Stimulated activated CD8-positive, alpha-beta memory T cell treated with anti-CD3 and anti-CD28 coated beads, Interleukin-4, amount 100 ng/mL, for 4 hours (primary cell): ENCODE measurements at regions not wholly inside any gene's neighbourhood (a gene's known extent, or its start where the extent isn't known, plus 50 kb on each side); places are given as distances from the start of the nearest gene placed in this dataset.

Experiments
- DNase-seq, 2 donors: peaks; one replicate each; pipeline ENCODE4 v3.0.0-alpha.2; 2020; ENCODE audit warnings: low read depth in 2 of 2, low spot score in 1 of 2

DNA sequence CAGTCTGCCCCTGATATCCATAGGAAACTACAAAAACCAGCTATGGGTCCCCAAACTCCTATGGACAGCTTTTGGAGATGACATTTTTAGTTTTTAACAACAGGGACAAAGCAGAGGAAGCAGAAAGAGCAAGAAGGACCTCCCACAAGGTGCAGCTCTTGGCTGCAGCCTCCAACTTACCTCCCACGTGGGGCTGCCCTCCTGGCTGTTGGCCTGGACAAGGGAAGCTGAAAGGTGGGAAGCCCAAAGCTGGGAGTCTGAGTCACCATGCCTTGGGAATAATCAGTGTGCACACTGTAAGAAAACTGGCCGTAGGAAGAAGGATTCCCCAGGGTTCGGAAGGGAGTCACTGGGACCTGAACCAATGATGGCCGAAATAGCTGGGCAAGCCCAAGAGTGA lies 51.8 kb upstream of the PAX1 start:
- DNase-seq, result no peak

DNA sequence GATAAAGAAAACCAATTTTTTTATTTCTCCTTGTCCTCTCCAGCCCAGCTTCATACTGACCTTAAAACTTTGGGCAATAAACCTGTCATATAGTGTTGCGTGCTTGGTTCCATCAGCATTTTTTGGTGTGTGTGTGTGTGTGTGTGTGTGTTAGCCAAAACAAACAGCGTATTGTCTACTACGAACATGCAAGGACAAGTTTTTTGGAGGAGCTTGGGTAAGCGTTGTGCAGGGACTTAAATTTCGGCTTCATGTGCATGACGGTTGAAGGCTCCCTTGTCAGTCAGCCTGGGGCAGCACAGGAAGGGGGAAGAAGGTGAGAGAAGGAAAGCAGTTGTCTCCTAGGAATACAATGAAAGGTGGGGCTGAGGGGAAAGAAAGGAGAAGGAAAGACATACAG lies 62.0 kb upstream of the PAX1 start:
- no peak for DNase-seq

DNA sequence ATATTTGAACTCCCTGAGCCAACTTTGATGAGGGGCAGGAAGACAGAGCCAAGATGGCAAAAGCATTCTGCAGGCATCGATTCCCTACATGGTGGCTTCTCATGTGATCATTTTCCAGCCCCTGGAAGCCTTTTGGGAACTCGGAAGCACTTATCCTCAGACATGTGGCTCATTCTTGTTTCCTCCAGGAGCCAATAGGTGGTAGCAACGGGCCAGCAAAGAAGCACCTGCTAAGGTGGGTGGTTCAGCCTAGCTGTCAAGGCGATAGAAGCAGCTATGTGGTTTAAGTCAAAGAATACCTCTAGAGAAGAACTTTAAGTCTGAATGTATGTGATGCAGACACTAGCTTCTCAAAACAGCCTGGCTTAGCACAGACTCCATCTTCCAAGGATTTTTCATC lies 64.9 kb upstream of the PAX1 start:
- DNase-seq, result no peak

DNA sequence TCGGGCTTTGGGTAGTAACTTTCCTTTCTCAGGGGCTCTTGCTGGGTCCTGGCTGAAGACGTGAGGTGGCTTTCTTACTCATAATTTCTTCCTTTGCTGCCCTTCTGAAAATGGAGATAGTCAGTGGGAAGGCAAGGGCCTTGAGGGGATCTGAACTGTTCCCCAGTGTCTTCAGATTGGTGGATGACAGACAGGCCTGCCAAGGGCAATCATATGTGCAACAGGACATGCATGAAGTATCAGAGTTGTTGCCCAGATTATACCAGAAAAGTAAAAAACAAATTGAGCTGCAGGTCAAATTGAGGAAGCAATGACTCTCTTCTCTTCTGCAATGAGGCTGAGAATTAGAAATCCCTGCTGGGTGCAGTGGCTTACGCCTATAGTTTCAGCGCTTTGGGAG lies 71.6 kb upstream of the PAX1 start:
- DNase-seq, result no peak

DNA sequence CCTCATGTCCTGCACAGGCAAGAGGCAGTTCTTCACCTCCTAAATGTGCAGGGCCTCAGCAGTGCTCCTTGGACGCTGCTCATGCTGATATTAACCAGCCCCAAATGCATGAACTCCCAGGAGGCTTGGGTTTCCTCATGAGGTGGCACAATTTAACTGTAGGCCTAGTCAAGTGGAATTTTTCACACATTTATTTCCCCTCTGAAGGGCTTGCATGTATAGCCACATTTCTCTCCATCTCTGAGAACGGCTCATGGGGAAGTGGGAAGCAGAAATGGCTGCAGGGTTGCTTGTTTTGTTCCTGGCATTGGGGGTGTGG lies 72.8 kb upstream of the PAX1 start:
- DNase-seq, result no peak

DNA sequence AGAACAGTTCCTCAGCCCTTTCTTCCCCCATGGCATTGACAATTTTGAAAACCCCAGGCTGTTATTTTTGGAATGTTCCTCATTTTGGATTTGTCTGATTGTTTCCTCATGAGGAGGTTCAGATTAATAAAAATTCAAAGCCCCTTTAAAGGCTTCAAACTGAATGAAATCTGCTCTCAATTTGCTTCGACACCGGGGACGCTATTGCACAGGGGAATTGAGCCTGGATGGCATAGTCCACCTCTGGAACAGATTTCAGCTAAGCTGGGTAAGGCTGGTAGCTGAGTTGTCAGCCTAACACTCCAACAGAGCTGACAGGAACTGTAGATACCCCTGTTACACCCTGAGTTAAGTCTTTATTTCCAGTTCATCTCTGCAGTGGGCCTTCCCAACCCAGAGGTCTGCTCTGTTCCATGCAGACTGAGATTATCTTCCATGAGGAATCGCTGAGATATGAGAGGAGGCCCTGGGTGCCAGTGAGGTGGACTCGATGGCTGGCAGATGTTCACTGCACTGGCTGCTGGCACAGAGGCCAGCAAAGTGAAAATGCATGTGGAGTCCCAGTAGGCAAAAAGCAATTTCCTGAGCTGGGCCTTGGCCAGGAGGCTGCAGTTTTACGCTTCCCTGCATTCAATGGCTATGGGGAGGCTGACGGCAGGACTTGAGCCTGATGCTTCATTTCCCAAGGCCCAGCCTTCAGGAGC lies 73.3 kb upstream of the PAX1 start:
- DNase-seq, result no peak

DNA sequence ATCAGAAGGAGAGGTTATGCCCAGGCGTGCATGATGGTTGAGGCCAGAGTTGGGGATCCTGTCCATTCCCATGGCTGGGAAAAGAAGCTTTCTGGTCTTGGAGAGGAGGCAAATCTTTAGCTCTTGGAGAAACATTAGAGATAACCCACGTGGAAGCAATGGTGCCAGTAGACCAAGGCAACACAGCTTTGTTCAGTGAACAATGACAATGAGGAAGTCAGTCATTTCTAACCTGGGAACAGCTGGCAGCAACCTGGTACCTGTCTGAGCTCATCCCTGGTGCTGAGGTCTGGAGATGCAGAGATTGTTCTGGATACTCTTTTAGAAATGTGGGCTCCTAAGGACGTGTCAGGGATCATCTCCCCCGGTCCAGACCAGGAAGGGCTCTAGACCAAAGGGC lies 76.7 kb upstream of the PAX1 start:
- DNase-seq, result no peak

DNA sequence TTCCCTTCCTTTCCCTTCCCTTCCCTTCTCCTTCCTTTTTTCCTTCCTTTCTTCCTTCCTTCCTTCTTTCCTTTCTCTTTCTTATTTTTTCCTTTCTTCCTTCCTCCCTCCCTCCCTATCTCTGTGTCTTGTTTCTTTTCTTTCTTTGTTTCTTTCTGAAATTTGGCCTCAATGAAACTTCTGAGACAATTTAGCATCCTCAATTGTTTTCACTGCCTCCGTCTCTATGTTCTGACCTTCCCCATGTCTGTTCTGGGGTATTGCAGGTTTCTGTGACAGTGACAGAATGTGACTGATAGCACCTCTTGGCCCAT lies 81.7 kb upstream of the PAX1 start:
- DNase-seq, result no peak

DNA sequence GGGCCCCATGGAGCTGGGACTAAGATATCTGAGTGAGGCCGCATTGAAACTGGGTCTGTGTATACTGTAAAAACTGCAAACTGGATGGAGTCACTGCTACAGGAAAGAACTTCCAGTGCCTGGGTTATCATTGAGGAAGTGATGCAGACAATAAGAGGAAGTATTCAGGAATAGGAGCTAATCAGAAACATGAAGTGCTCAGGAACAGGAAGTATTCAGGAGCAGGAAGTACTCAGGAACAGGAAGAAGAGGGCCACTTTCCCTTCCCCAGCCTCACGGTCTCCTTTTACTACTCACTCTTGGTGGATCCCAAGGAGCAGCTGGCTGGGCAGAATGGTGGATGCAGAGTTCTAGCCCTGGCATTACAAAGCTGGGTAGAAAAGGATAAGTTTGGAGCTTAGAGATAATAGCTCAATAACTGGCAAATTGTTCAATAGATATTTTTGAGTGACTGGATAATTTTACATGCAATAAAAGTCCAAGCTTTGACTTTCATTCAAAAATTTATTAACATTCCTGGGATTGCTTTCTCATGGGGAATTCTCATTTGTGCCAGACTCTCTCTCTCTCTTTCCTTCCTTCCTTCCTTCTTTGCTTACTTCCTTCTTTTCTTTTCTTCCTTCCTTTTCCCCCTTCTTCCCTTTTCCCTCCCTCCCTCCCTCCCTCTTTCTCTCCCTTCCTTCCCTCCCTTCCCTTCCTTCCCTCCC lies 82.2 kb upstream of the PAX1 start:
- DNase-seq, result no peak

DNA sequence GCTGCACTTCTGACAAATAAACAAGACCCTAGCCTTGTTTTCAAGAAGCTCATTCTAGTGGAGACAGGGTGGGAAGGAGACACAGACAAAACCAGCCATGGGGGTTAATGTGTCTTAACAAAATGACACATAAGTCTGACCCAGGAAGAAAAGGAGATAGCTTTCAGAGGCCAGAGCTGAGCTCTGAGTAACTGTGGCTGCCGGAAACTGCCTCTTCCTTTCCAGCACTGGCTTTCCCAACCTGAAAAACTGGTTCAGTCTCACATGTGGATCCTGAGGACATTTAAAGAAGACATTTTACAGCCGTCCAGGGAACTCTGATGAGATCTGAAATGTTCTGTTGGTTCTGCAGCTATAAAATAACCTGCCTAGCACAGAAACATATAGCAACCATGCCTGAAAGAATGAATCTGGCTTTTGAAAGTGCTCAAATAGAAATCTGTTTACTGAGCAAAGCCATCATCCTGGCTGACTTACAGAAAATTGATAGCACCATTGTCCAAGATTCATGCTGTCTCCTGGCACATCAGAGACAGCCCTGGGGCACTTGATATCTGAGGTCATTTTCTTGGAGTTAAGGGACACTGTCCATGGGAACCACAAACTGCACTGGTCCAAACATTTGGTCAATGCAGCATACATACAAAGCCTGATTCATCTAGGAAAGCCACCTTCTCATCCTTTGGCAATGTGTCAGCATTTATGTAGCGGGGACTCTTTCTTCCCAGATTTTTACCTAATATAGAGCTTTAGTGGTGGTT lies 83.2 kb upstream of the PAX1 start:
- no peak for DNase-seq

DNA sequence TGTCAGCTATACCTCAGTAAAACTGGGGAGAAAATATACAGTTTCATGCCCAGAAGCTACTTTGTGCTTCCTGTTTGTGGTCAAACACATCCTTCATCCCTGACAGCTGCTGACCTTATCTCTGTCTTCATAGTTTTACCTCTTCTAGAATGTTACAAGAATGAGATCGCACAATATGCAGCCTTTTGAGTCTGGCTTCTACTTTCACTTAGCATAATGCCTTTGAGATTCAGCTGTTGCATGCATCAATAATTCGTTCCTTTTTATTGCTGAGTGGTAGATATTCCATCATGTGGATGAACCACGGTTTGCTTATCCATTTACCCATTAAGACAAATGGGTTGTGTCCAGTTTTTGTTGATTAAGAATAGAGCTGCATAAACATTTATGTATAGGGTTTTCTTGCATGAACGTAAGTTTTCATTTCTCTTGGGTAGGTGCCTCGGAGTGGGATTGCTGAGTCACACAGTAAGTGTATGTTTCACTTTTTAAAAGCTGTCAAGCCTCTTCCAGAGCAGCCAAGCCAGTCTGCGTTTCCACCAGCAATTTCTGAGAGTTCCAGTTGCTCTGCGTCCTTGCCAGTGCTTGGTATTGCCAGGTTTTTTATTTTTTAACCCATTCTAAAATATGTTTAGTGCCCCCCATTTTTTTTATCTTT lies 86.6 kb upstream of the PAX1 start:
- no peak for DNase-seq

DNA sequence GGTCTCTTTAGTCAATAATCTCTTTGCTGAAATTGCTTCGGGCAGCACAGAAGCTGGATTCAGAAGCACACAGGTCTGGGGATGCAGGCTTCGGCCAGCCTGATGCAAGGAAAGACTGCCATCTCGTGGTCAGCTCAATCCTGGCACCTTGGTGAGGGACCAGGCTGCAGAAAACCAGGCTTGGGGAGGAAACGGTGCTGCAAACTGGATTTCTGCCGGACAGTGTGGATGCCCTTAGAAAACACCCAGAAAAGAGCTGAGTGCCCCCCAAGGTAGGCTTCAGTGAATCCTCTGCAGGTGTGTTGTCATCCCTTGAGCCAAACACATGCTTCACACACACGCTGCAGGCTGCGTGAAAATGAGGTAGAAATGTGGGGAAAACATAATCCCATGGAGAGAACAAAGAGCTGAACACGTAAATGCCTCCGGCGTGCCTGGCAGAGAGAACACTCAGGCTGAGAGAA lies 89.8 kb upstream of the PAX1 start:
- DNase-seq, result peak in 1 of 2 donors; percentile 1

DNA sequence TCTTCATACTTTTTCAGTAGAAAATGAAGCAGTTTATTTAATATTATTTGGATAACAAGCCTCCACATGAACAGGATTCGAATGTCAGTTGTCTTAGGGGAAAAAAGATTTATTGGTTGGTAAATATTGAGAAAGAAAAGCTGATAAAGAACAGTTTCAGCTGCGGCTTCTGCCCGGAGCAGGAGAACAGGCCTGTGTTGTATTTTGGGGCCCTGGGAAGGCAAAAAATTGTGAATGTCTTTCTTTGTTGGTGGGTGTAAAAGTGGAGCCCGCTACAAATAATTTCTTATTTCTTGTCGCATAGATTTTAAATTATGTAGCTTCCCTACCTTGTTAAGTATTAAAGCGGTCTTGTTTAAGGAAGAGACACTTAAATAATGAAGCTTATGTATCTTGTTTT lies 90.5 kb upstream of the PAX1 start:
- no peak for DNase-seq

DNA sequence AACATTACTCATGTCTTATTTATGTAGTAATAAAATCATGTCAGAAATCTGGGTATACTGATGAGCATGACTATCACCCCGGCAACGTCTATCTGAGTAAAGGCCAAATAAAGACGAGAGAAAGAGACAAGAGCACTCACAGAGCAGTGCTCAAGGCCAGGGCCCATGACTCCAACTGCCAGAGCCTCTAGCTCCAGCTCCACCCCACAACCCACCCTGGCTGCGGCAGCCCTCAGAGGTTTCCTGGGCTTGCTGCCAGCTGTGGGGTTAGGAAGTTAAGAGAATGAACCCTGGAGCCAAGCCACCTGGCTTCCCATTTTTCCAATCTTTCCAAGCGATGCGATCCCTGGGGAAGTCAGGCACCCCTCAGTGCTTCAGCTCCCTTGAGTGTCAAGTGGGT lies 92.0 kb upstream of the PAX1 start:
- no peak for DNase-seq

DNA sequence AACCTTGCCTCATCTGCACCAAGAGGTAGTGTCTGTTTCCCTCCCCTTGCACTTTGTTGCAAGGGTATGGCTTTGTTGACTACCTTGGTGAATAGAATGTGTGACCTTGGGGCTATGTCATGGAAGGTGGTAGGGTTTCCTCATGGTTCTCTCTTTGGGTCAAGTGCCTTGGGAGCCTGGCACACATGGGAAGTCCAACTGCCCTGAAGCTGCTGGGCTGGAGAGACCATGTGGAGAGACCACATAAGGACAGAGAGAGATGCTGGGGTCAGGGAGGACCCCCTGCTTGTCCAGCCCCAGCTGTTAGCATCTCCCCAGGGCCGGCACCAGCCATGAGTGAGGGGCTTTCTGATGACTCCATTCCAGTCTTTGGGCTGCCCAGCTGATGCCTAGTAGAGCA lies 95.5 kb upstream of the PAX1 start:
- no peak for DNase-seq

DNA sequence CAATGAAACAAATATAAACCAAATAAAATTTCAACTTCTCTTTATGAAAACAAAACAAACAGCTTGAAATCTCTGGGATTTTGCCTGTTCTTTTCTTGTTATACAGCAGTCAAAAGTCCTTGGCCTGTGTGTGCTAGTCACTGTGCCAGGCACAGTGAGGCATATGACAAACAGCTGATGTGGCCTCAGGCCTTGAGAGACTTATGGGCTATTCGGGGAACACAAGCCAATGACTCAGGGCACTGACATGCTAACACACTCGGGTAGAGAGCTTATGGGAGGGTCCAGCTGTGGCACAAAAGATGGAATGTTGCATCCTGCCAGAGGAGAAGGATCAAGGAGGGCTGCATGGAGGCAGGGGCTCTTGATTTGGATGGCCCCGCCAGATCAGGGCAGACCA lies 95.4 kb upstream of the NKX2-2 start:
- no peak for DNase-seq

DNA sequence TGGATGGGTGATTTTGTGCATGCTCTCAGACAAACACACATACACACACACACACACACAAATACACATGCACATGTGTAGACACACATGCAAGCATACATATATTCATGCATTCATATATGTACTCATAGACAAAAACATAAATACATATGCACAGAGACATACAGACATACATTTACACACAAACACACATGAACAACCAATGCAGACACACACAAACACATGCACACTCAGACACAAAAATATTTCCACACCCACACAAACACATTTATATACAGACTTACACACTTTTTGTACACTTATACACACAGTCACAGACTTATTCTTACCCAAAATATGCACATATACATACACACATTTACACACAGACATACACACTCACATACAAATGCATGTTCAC lies 94.9 kb upstream of the NKX2-2 start:
- DNase-seq, result no peak

DNA sequence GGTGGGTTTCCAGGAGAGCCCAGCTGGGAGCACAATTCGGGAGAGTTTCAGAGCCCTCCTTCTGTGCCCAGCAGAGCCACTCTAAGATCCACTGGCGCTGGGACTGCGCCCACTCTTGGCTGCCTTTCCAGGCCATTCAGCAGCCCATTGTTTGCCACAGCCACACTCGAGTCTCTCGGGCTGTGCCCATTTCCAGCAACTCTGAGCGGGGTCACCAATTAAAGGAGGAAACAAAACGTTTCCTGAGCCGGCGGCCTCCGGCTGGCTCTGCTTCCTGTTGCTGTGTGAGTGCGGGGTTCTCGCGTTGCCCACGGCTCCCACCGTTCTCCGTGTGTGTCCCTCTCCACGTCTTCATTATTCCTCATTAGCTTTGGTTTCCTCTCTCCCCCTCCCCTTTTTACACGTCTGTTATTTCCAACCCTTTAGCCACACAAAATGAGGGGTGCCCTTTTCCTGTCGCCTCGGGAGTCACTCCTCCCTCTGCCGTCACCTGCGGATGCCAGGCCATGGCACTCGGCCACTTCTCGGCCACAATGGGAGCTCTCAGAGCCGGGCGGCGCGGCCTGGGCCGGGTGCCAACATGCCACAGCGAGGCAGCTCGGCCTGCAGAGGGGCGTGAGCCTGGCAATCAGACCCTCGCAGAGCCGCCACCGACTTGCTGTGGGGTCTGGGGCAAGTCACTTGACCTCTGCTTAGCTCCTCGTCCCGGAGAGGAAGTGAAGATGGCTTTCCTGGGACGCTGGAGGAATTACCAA lies 94.3 kb upstream of the NKX2-2 start:
- no peak for DNase-seq

DNA sequence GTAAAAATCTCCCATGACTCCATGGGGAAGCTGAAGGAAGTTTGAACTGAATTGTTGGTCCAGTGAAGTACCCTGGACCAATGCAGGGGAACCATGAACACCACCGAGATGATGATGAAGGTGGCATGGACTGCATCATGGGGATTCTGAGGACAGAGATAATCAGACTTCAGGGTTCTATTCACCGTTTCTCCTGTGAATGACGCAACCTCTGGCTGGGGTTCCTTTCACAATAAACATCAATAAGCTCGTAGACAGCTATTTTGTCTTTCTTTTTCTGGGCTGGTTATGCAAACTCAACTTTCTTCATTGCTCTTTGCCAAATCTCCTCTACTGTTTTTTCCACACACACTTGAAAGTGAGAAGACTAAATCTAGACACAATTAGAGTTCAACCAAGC lies 87.9 kb upstream of the NKX2-2 start:
- no peak for DNase-seq

DNA sequence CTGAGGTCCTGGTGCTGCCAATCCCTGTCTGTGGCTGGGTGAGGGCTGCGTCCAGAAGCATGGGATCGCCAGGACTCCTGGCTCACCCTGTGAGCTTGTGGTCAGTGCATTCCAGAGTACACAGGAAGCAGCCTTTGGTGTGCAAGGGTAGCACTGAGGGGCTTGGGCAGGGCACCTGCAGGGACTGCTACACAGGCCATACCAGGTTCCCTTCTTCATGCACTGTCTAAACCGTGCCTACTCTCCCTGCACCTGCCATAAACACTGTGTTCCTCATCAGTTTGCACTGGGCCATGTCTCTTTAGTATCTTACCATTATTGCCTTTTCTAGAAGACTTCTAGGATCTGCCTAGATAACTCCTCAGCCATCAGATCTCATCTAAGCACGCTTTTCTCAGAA lies 72.8 kb upstream of the NKX2-2 start:
- DNase-seq, result no peak

DNA sequence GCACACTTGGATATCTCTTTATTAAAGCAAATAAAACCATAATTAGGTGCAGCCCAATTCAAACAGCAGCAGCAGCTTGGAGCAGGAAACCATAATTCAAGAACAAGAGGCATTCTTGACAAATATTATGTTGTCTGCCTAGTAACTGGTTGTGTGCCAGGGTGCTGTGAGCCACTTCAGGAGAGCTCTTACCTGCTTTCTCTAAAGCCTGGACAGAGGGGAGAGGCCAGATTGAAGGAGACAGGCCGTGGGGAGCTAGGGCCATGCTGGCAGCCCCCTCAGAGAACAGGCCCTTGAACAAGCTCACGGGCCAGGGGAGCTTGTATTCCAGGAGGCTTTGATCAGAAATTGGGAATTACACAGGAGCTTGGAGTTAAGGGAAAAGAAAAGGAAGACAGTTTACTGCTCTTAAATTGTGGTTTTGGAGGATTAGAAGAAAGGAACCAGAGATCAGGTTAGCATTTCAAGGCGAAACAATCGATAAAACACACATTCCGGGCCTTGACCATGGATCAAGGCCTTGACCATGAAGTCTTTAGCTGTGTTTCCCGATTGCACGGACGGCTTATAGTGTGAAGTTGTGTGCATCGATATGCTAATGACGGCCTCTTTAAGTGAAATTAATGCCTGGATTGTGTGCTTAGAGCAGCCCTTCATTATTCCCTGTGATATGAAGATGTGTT lies 69.8 kb upstream of the NKX2-2 start:
- DNase-seq, result no peak
